ENCODE measurements at regions not wholly inside any gene's neighbourhood (a gene's known extent, or its start where the extent isn't known, plus 50 kb on each side); places are given as distances from the start of the nearest gene placed in this dataset.

GRCh38 chr10:125495386-125495785 lies 187.6 kb downstream of the TEX36 start:
- Histone ChIP-seq H3K79me2 (ENCODE audit: insufficient read depth) (no peaks in the 10 kb centered on the region), H3K27ac (ENCODE audit: low read depth in 2 of 2, low read length in 1 of 2) (no peak overlapping the region), H3K27me3 (ENCODE audit: insufficient read depth) (no peaks in the 10 kb centered on the region), H3K9me2 (no peaks in the 10 kb centered on the region), H3K9ac (no peak overlapping the region), H3K36me3 (replicated peaks in 1 of 2; ENCODE audit: control insufficient read depth in 1 of 2, insufficient read depth in 2 of 2, low read length in 1 of 2) (no peaks in the 10 kb centered on the region), H2AFZ (ENCODE audit: low read depth) (no peak overlapping the region), H3K4me2 (no peak overlapping the region), H4K20me1 (ENCODE audit: insufficient read depth) (no peaks in the 10 kb centered on the region), H3K4me1 (ENCODE audit: control insufficient read depth in 1 of 2, insufficient read depth in 2 of 2, low read depth in 1 of 2, low read length in 1 of 2) (peaks cover 0 to 4% of the 10 kb centered on the region in 2 experiments; a peak in 1 of 4 replicates), H3F3A (replicated peaks; ENCODE audit: insufficient read depth) (no peaks in the 10 kb centered on the region), H3K4me3 (ENCODE audit: low read depth in 2 of 2, low read length in 1 of 2) (no peak overlapping the region), H3K9me3 (no peaks in the 10 kb centered on the region)
- ChIA-PET CTCF (no interaction called here), POLR2A (no interaction called here)
- no peak for DNase-seq
- 31% methylated on average over 4 of the region's 4 CpGs for WGBS (ENCODE audit: low lambda C conversion rate)
- no peak for TF ChIP-seq ZBTB33 (IDR thresholded peaks at IDR 0.05; ENCODE audit: borderline replicate concordance, low read depth)
- no peak for TF ChIP-seq EP300 (IDR thresholded peaks at IDR 0.05; ENCODE audit: borderline replicate concordance in 1 of 2, low read depth in 1 of 2, low read length in 1 of 2)
- TF ChIP-seq USF1 (IDR thresholded peaks at IDR 0.05; ENCODE audit: borderline replicate concordance, low read depth) = no peak
- no peak for TF ChIP-seq TEAD4 (IDR thresholded peaks at IDR 0.05; ENCODE audit: borderline replicate concordance, insufficient read depth)
- TF ChIP-seq FOSL2 (IDR thresholded peaks at IDR 0.05; ENCODE audit: borderline replicate concordance, low read depth) = no peak
- TF ChIP-seq TCF12 (IDR thresholded peaks at IDR 0.05) = no peak
- TF ChIP-seq, protein P1, sequence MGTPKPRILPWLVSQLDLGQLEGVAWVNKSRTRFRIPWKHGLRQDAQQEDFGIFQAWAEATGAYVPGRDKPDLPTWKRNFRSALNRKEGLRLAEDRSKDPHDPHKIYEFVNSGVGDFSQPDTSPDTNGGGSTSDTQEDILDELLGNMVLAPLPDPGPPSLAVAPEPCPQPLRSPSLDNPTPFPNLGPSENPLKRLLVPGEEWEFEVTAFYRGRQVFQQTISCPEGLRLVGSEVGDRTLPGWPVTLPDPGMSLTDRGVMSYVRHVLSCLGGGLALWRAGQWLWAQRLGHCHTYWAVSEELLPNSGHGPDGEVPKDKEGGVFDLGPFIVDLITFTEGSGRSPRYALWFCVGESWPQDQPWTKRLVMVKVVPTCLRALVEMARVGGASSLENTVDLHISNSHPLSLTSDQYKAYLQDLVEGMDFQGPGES (IDR thresholded peaks at IDR 0.05; ENCODE audit: low read depth, low read length) = no peak
- no peak for TF ChIP-seq TAF1 (IDR thresholded peaks at IDR 0.05; ENCODE audit: borderline replicate concordance, low read depth, low read length)
- no peak for TF ChIP-seq MXI1 (IDR thresholded peaks at IDR 0.05; ENCODE audit: low read depth, low read length)
- TF ChIP-seq NRF1 (IDR thresholded peaks at IDR 0.05; ENCODE audit: low read depth, low read length) = no peak
- TF ChIP-seq USF2 (IDR thresholded peaks at IDR 0.05; ENCODE audit: borderline replicate concordance, low read depth, low read length) = no peak
- TF ChIP-seq YY1 (IDR thresholded peaks at IDR 0.05; ENCODE audit: low read depth) = no peak
- TF ChIP-seq RCOR1 (IDR thresholded peaks at IDR 0.05; ENCODE audit: low read length) = no peak
- no peak for TF ChIP-seq MAX (IDR thresholded peaks at IDR 0.05; ENCODE audit: low read depth)
- no peak for TF ChIP-seq FOXM1 (IDR thresholded peaks at IDR 0.05; ENCODE audit: low read depth)
- TF ChIP-seq, protein P2, sequence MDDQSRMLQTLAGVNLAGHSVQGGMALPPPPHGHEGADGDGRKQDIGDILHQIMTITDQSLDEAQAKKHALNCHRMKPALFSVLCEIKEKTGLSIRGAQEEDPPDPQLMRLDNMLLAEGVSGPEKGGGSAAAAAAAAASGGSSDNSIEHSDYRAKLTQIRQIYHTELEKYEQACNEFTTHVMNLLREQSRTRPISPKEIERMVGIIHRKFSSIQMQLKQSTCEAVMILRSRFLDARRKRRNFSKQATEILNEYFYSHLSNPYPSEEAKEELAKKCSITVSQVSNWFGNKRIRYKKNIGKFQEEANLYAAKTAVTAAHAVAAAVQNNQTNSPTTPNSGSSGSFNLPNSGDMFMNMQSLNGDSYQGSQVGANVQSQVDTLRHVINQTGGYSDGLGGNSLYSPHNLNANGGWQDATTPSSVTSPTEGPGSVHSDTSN (IDR thresholded peaks at IDR 0.05) = no peak

Data from SK-N-SH (cell line).